Omental fat pad (tissue), 3 donors: ENCODE measurements at regions not wholly inside any gene's neighbourhood (a gene's known extent, or its start where the extent isn't known, plus 50 kb on each side); places are given as distances from the start of the nearest gene placed in this dataset.
A peak's percentile ranks its signal among the peaks of the same experiment; 100 is the strongest.
"Not testable (repeated sequence)": the region's sequence is repeated elsewhere in the genome, so short reads cannot be mapped to it uniquely, and the experiment has no call there.

Experiments
- ATAC-seq: fragments of 150-250 bp; one replicate; pipeline ENCODE4 v1.9.1; 2016; ENCODE audit warnings: mild to moderate bottlenecking, moderate library complexity; ENCODE audit not compliant: low FRiP score
- DNase-seq: peaks from one replicate; pipeline ENCODE4 v3.0.0-alpha.2; 2019; ENCODE audit warnings: low spot score
- CTCF ChIP-seq, 3 donors: fragments of 450-650 bp; IDR thresholded peaks; one replicate each; pipeline ENCODE4 v1.5.1; 2016 to 2017; ENCODE audit warnings: antibody characterized with exemption in 3 of 3, mild to moderate bottlenecking in 3 of 3, moderate library complexity in 2 of 3

DNA sequence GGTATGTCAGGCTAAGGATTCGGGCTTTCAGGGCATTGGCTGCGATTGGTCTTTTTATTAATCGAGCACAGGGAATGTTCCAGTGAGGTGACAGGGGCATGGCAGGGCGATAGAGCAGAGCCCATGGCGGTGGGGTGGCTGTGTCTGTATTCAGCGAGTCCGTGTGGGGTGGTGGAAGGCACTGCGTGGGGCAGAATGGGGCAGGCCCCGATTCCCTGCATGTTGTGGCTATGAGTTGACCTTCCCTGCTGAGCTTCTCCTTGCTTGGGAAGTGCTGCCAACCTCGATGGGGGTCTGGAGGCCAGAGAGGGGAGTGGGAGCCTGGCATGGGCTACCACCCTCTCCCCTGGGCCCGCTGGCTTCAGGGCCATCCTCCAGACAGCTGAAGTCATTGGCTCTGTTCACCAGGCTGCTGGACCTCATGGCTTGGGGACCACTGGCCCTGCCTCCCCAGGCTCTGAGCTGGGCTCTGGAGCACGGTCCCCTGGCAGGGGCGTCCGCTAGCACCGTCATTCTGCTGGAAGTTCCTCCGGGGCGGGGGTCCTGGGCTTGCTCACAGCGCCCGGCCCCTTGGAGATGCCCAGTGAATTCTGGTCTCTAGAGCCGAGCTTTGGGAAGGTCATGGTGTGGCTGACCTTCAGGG lies 92.1 kb downstream of the NPIPB11 start:
- DNase-seq (no peak), ATAC-seq (no peak)
- no peak for TF ChIP-seq CTCF (IDR thresholded peaks at IDR 0.05)

DNA sequence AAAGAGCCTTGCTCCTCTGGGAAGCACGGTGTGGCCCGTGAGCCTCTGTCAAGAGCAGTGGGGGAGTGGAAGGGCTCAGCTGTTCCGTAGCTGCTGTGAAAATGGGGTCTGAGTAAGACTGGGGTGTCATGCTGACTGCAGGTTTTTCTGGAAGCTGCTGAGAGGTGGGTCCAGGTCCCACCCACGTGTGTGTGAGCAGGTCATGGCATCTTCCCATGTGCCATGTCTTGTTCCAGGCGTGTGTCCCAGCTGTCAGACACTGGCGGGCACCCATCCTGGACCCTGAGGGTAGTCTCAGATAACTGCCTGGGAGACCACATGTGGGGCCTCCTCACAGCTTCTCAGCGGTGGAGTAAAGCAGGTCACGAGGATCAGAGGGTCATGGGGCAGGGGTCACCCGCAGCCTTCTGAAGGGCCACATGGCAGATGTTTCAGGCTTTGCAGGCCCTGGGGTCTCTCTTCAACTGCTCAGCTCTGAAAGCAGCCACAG lies 92.9 kb downstream of the NPIPB11 start:
- DNase-seq (no peak), ATAC-seq (no peak)
- TF ChIP-seq CTCF (IDR thresholded peaks at IDR 0.05), result no peak

GRCh38 chr16:29312835-29313558 lies 93.5 kb downstream of the NPIPB11 start:
- ATAC-seq, result peak; percentile 53
- DNase-seq, result no peak
- TF ChIP-seq CTCF (IDR thresholded peaks at IDR 0.05), result no peak

DNA sequence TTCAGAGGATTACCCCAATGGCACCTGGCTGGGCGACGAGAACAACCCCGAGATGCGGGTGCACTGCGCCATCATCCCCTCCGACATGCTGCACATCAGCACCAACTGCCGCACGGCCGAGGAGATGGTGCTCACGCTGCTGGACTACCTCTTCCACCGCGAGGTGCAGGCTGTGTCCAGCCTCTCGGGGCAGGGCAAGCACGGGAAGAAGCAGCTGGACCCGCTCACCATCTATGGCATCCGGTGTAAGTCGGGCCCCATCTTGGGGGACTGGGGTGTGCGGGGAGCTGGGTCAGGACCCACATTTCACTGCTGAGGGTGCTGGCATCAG lies 94.2 kb downstream of the NPIPB11 start:
- not testable (repeated sequence) for DNase-seq, ATAC-seq

GRCh38 chr16:29311461-29312344 lies 94.8 kb downstream of the NPIPB11 start:
- no peak for TF ChIP-seq CTCF (IDR thresholded peaks at IDR 0.05)
- DNase-seq (no peak), ATAC-seq (no peak)

GRCh38 chr16:29310852-29311314 lies 95.6 kb downstream of the NPIPB11 start:
- ATAC-seq (no peak), DNase-seq (no peak)
- no peak for TF ChIP-seq CTCF (IDR thresholded peaks at IDR 0.05)

GRCh38 chr16:29310243-29310642 lies 96.3 kb downstream of the NPIPB11 start:
- ATAC-seq, DNase-seq: not testable (repeated sequence)

DNA sequence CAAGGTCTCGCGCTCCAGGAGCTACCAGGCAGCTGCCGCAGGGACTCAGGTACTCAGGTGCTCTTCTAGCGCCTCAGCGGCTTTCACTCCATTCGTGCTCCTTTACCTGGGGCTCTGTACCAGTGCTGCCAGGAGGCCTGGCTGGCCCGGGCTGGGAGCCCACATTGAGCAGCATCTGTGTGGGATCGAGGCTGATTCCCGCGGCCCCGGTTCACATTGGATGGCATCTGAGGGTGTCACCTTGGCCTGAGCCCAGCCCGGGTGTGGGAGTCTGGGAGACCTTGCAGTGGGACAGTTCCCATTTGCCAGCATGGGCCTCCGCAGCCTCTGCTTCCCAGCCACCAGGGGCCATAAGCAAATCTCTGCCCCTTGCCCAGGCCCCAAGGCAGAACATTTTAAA lies 96.9 kb downstream of the NPIPB11 start:
- ATAC-seq, DNase-seq: not testable (repeated sequence)
